ENCODE measurements at regions not wholly inside any gene's neighbourhood (a gene's known extent, or its start where the extent isn't known, plus 50 kb on each side); places are given as distances from the start of the nearest gene placed in this dataset.

- TF ChIP-seq POLR2A (IDR thresholded peaks at IDR 0.05) (no peak), CTCF (IDR thresholded peaks at IDR 0.05) (no peak)
Observed at GRCh38 chr5:110032376-110032775, 342.6 kb downstream of the MAN2A1 start.

All from adrenal gland (tissue), 5 donors.